Posterior vena cava (tissue), 2 donors: ENCODE measurements at regions not wholly inside any gene's neighbourhood (a gene's known extent, or its start where the extent isn't known, plus 50 kb on each side); places are given as distances from the start of the nearest gene placed in this dataset.

Source experiments
- DNase-seq: peaks from one replicate; pipeline ENCODE4 v3.0.0-alpha.2; 2020; ENCODE audit warnings: low spot score
- intact Hi-C, 2 donors: fragments of 100-400 bp; cut with DNase I; formaldehyde crosslinking; loops; one replicate each; pipeline versions ENCODE4 v1.14.1 to v1.14.2; 2022 to 2023
- donor health status: DM: yes; HTN: yes; CAD: no.
- donor health status: DM: yes; HTN: yes; CAD: no.

- intact Hi-C loops = no loop called here
- DNase-seq = no peak
Measured at GRCh38 chr2:104420420-104420819, 433.5 kb upstream of the POU3F3 start.

- intact Hi-C loops = no loop called here
- no peak for DNase-seq
Measured at GRCh38 chr2:104420953-104421352, 433.0 kb upstream of the POU3F3 start.

- intact Hi-C loops = no loop called here
- DNase-seq = no peak
Measured at GRCh38 chr2:104425850-104426595, 427.9 kb upstream of the POU3F3 start.

- DNase-seq = no peak
- intact Hi-C loops = no loop called here
Measured at GRCh38 chr2:104428155-104428554, 425.8 kb upstream of the POU3F3 start.

GRCh38 chr2:104429639-104430358 is 424.1 kb upstream of the POU3F3 start:
- no peak for DNase-seq
- intact Hi-C loops = no loop called here

- intact Hi-C loops = no loop called here
- no peak for DNase-seq
Measured at GRCh38 chr2:104430359-104430740, 423.6 kb upstream of the POU3F3 start.

GRCh38 chr2:104430852-104431251 is 423.1 kb upstream of the POU3F3 start:
- no peak for DNase-seq
- intact Hi-C loops = no loop called here

GRCh38 chr2:104431701-104432121 is 422.2 kb upstream of the POU3F3 start:
- intact Hi-C loops = no loop called here
- no peak for DNase-seq

GRCh38 chr2:104432401-104432800 is 421.5 kb upstream of the POU3F3 start:
- intact Hi-C loops = no loop called here
- DNase-seq = no peak

GRCh38 chr2:104432991-104433390 is 420.9 kb upstream of the POU3F3 start:
- intact Hi-C loops = no loop called here

GRCh38 chr2:104433657-104434056 is 420.3 kb upstream of the POU3F3 start:
- DNase-seq = no peak
- intact Hi-C loops = no loop called here

More at GRCh38 chr2:104432991-104433390, 420.9 kb upstream of the POU3F3 start:
- no peak for DNase-seq

- no peak for DNase-seq
- intact Hi-C loops = no loop called here
Measured at GRCh38 chr2:104434318-104434792, 419.6 kb upstream of the POU3F3 start.

GRCh38 chr2:104434966-104435365 is 418.9 kb upstream of the POU3F3 start:
- intact Hi-C loops = no loop called here
- DNase-seq = no peak

- intact Hi-C loops = no loop called here
- no peak for DNase-seq
Measured at GRCh38 chr2:104438481-104438880, 415.4 kb upstream of the POU3F3 start.

GRCh38 chr2:104443145-104443544 is 410.8 kb upstream of the POU3F3 start:
- intact Hi-C loops = no loop called here
- no peak for DNase-seq

GRCh38 chr2:104444392-104444791 is 409.5 kb upstream of the POU3F3 start:
- DNase-seq = no peak
- intact Hi-C loops = no loop called here

- intact Hi-C loops = no loop called here
- no peak for DNase-seq
Measured at GRCh38 chr2:104444889-104445288, 409.0 kb upstream of the POU3F3 start.

GRCh38 chr2:104447831-104448434 is 406.0 kb upstream of the POU3F3 start:
- intact Hi-C loops = no loop called here
- DNase-seq = no peak

GRCh38 chr2:104448661-104449440 is 405.1 kb upstream of the POU3F3 start:
- no peak for DNase-seq
- intact Hi-C loops = no loop called here

- DNase-seq = no peak
- intact Hi-C loops = no loop called here
Measured at GRCh38 chr2:104452558-104452957, 401.4 kb upstream of the POU3F3 start.
